Inflammatory macrophage (primary cell): ENCODE measurements at regions not wholly inside any gene's neighbourhood (a gene's known extent, or its start where the extent isn't known, plus 50 kb on each side); places are given as distances from the start of the nearest gene placed in this dataset.
"Not testable (repeated sequence)": the region's sequence is repeated elsewhere in the genome, so short reads cannot be mapped to it uniquely, and the experiment has no call there.

Experiments
- DNase-seq, 2 donors: peaks; one replicate each; pipeline ENCODE4 v3.0.0-alpha.2; 2020 to 2022

- no peak for DNase-seq
These were observed 117.1 kb downstream of the KCNJ2 start for GRCh38 chr17:70286391-70286790.

DNA sequence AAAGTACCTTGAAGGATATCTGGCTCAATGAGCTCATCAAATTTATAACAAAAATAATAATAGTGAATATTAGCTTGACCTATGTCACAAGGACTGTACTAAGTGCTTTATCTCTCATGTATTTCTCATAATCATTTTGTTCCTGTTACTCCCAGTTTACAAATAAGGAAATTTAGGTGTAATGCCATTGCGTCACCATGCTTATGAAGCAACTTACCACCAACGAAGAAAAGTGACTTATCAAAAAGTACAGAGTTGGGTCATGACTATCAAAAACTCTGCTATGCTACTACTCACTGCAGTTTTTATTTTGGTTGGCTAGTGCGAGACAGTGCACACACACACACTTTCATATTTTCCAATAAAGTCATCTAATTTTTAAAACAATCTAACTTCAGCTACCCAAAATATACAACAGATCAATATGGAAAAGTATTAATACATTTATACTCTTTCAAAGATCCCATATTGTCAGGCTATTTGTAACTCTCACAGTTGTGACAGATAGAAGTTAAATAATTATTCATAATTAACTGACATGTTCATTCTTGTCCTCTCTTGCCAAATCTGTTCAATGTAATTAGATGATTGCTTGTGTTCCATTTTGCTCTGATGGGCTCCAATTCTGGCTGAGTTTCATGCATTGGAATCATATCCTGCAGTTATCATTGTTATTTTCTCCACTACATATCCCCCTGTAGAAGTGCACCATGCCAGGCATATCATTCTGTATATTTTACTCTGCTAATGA, 119.4 kb downstream of the KCNJ2 start:
- peak; percentile 74 to 79 for DNase-seq

GRCh38 chr17:70290770-70291169, 121.4 kb downstream of the KCNJ2 start:
- no peak for DNase-seq

GRCh38 chr17:70292366-70292765, 123.0 kb downstream of the KCNJ2 start:
- no peak for DNase-seq

DNA sequence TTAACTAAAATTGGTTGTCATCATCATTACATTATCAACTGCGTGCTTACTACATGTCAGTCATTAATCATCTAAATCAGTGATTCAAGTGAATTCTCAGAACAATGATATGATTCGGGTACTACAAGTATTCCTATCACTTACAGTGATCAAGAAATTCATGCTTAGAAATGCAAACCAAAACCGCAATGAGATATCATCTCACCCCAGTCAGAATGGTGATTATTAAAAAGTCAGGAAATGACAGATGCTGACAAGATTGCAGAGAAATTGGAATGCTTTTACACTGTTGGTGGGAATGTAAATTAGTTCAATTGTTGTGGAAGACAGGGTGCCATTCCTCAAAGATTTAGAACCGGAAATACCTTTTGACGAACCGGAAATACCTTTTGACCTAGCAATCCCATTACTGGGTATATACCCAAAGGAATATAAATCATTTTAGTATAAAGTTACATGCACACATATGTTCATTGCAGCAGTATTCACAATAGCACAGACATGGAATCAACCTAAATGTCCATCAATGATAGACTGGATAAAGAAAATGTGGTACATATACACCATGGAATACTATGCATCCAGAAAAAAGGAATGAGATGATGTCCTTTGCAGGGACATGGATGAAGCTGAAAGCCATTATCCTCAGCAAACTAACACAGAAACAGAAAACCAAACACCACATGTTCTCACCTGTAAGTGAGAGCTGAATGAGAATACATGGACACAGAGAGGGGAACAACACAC, 124.4 kb downstream of the KCNJ2 start:
- DNase-seq = not testable (repeated sequence)

DNA sequence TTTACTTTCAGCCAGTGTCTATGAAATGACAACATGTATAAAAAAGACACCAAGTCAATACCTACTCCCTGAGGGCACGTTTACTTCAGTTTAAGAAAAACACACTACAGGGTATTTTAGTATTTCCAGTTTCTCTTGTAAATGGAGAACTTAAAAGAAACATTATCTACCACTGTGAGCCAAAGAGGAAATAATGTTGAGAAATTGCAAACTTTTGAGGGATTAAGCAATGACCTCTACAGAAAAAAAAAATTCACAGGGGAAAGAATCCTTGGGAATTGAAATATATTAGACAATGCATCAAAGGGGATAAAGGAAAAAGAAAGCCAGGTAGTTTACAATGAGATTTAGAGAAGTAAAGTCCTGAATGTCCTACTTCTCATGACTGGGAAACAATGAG, 126.0 kb downstream of the KCNJ2 start:
- peak; percentile 51 to 86 for DNase-seq

DNA sequence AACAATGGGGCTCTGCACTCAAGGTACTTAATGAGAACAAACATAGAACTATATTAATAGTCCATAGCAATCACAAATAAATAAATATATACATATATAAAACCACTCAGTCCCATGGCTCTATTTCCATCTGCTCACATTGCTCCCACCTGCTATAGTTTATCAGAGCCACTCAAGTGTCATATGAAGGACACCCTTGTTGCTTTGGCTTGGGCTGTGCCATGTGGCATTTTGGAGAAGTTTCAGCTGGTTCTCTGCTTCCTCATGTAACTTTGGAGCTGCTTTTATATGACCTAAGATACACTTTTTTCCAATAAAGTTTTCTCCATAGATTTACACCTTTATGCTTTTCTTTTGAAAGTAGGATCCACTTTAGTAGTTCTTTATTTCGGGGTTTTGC, 126.4 kb downstream of the KCNJ2 start:
- DNase-seq = peak; percentile 68 to 75

DNA sequence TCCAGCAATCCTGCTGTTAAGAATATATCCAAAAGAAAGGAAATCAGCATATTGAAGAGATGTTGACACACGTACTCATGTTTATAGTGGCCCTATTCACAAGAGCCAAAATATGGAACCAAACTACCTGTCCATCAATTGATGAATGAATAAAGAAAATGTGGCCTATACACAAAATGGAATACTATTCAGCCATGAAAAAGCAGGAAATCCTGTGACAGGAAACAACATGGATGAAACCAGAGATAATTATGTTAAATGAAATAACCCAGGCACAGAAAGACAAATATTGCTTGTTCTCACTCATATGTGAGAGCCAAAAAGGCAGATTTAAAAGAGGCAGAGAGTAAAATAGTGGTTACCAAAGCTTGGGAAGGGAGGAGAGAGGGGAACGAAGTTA, 127.1 kb downstream of the KCNJ2 start:
- no peak for DNase-seq

DNA sequence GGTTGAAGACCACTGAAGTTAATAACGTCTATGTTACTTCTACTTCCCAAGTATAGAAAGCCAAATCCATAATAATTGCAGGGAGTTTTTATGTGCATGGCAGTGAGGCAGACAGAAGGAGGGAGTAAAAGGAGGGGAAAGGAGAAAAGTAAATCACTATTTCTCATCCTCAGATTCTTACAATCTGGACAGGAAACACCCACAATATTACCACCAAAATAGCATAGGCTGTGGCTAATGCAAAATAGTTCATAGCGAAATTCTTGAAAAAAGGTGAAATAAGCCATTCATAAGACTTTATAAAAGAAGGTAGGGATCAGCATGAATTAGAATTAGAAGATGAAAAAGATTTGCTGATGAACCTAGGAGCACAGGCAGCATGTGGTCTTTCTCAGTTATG, 128.1 kb downstream of the KCNJ2 start:
- DNase-seq = no peak

- peak; percentile 63 to 72 for DNase-seq
These were observed 129.7 kb downstream of the KCNJ2 start for GRCh38 chr17:70298929-70299531.

DNA sequence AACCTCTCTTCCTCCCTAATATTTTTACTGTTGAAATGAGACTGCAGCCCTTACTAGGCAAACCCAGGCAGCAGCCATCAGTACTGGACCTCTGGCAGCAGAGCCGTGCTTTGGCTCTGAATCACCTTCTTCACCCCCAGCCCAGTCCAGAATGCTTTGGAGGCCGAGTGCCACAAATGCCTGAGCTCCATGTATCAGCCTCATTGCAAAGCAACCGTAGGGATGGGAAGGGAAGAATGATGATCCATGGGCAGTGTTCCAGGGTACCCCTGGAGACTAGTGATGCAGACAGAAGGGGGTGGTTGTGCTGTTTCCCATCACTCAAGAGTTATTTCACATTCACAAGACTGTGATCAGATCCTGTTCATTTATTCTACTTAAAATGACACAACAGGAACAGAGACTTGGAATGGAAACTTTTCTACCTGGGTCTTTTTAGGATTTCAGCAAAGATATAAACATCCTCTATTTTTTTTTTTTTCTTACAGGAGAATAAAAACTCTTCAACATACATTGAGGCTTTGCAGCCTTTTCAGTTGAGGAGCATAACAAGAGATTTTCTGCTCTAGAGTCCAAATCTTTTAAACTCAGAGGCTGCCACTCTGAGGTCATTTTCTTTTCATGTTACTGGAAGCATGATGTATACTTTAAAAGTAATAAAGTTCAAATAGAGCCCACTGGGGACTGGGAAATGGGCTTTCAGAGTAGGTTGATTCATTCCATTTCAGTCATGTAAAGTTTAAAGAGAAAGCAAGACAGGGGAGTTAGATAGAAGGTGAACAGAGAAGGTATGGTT, 138.3 kb downstream of the KCNJ2 start:
- DNase-seq = no peak

DNA sequence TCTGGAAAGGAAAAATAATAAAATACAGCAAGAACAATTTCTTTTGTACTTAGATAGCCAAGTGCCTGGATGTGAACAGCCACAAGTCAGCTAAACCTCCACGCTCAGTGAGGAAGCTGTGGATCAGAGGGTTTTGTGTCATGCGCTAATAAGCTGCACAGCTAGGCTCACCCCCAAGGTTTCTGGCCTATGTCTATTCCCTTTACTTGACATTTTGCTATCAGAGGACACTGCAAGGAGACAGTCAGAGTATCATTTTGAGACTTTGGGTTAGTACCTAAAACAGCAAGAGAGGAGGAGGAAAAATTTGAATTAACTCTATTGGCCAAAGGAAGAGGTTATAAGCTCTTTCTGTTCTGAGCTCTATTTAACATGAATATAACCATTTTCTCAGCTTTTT, 139.3 kb downstream of the KCNJ2 start:
- DNase-seq = peak in 1 of 2 donors; percentile 17

DNA sequence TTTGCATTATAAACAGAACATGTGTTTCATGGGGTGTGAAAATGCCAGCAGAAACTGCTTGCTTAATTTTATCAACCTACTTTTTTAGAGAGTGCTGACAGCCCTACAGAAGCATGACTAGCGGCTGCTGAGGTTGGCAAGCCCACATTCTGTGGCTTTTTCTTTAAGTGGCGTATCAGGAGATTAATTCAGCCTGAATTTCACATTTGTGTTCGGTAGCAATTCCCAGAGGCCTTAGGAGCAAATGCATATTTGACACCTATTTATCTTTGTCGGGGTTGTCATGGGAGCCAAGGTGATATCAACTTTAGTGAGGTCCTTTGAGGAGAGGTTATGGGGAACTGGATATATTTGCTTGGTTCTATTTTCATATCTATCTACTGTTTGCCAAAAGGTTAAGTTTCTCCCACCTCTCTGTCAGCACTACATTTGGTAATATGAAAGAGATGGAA, 140.9 kb downstream of the KCNJ2 start:
- DNase-seq = no peak

- no peak for DNase-seq
These were observed 143.9 kb downstream of the KCNJ2 start for GRCh38 chr17:70313086-70313852.

GRCh38 chr17:70314096-70314495, 144.8 kb downstream of the KCNJ2 start:
- no peak for DNase-seq

GRCh38 chr17:70314506-70314905, 145.2 kb downstream of the KCNJ2 start:
- DNase-seq = peak; percentile 71 to 84

DNA sequence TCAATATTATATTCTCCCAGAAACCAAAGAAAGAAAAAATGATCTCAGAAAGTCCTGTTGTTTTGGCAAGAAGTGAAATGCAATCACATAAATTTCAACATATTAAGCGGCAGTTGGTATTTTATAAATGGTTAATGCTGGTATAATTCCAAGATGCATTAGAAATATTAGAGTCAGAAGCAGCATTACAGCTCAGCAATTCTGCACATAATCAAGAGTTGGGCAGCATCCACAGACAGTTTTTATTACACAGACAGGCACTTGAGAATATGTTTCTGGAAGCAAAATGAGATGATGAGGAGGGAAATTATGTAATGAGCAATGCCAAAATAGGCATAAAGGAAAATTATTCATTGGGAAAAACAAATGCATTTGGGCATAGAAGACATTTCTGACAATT, 148.1 kb downstream of the KCNJ2 start:
- DNase-seq = no peak

DNA sequence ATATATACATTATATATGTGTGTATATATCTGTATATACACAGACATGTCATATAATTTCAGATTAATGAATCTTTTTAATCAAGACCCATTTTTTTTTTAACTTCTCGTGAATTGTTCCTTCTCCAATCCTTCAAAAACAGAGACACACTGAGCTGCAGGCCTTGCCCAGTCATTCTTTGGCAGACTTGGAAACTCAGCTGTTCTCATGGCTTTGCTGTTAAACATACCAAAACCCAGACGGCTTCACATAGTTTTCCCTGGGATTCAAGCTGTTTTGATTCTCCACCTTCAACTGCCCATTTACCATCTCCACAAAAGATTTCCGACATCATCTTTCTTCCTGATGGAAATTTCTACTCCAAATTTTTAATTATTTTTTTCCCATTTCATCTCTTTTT, 148.7 kb downstream of the KCNJ2 start:
- DNase-seq = no peak

GRCh38 chr17:70319516-70319915, 150.2 kb downstream of the KCNJ2 start:
- DNase-seq = no peak

DNA sequence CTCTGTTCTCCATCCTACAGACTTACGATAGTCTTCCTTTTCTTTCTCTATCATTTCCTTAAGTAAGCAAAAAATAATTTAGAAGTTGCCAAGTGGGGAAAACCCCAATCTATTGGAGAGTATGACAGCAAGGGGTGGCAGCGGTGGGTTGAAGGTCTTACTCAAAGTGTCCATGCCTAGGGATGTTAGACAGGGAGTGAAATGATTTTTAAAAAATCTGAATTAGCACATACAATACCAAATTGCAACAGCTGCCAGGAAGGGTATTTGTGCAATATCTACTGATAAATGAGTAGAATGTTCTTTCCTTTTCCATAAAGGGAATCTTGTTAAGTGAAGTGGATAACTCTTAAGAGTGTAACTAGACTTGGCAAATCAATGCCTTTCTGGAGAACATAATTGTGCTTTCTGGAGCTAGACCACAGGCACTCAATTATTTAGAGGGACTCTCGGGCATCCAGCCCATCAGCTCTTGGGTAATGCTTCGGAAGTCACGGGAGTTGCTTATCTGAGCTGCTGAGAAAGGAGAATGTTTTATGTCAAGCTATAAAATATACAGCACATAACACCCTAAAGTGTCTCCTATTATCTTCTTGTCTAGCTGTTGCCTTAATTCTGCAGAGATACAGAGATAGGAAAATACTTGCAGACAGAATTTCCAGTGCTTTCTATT, 151.5 kb downstream of the KCNJ2 start:
- peak in 1 of 2 donors; percentile 22 for DNase-seq

DNA sequence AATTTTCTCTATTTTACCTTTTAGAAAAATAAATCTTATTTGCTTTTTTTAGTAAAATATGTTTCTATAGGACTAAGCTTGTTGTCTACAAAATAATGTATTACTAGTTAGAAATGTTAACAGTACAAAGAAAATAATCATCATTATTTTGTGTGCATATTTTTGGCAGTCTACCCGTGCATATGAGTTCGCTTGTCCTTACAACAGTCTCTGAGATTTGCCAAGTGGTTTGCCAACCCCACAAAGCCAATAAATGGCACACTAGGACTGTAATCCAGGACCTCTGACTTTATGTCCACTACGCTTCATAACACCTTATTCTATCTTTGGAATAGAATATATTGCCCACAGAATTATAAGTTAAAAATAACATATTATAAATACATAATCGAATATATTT, 152.0 kb downstream of the KCNJ2 start:
- no peak for DNase-seq
